ENCODE measurements at regions not wholly inside any gene's neighbourhood (a gene's known extent, or its start where the extent isn't known, plus 50 kb on each side); places are given as distances from the start of the nearest gene placed in this dataset.

DNA sequence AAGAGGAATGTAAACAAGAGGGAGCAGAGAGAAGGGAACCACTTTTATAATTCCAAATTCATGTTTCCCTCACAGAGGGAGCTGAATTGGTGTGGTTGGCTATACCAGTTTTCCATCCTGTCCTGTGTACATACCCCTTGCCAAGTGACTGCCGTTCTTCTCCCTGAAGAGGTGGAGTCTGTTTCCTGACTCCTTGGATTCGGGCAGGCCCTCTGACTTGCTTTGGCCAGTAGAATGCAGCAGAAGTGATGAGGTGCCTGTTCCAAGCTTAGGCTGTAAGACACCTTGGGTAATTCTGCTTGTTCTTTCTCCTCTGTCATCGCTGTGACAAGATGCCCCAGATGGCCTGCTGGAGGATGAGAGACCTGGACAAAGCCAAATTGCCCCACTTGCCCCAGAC is 124.7 kb downstream of the UCHL1 start:
- TF ChIP-seq EP300 (IDR thresholded peaks at IDR 0.05; ENCODE audit: borderline replicate concordance) (no peak), FOXM1 (IDR thresholded peaks at IDR 0.05; ENCODE audit: borderline replicate concordance, low read depth) (no peak), NFIC (IDR thresholded peaks at IDR 0.05) (no peak), TAF1 (IDR thresholded peaks at IDR 0.05; ENCODE audit: low read depth) (no peak), CEBPB (IDR thresholded peaks at IDR 0.05) (no peak), TCF12 (IDR thresholded peaks at IDR 0.05; ENCODE audit: low read depth) (no peak), YY1 (IDR thresholded peaks at IDR 0.05; ENCODE audit: low read depth) (no peak), TEAD4 (IDR thresholded peaks at IDR 0.05) (no peak), RAD21 (IDR thresholded peaks at IDR 0.05; ENCODE audit: low read depth) (no peak), EGR1 (IDR thresholded peaks at IDR 0.05) (no peak), CREB1 (IDR thresholded peaks at IDR 0.05; ENCODE audit: low read depth) (no peak)
- TF ChIP-seq, protein P1, sequence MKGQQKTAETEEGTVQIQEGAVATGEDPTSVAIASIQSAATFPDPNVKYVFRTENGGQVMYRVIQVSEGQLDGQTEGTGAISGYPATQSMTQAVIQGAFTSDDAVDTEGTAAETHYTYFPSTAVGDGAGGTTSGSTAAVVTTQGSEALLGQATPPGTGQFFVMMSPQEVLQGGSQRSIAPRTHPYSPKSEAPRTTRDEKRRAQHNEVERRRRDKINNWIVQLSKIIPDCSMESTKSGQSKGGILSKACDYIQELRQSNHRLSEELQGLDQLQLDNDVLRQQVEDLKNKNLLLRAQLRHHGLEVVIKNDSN (IDR thresholded peaks at IDR 0.05) = no peak
- TF ChIP-seq, protein P2, sequence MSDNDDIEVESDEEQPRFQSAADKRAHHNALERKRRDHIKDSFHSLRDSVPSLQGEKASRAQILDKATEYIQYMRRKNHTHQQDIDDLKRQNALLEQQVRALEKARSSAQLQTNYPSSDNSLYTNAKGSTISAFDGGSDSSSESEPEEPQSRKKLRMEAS (IDR thresholded peaks at IDR 0.05) = no peak
- TF ChIP-seq, protein P3, sequence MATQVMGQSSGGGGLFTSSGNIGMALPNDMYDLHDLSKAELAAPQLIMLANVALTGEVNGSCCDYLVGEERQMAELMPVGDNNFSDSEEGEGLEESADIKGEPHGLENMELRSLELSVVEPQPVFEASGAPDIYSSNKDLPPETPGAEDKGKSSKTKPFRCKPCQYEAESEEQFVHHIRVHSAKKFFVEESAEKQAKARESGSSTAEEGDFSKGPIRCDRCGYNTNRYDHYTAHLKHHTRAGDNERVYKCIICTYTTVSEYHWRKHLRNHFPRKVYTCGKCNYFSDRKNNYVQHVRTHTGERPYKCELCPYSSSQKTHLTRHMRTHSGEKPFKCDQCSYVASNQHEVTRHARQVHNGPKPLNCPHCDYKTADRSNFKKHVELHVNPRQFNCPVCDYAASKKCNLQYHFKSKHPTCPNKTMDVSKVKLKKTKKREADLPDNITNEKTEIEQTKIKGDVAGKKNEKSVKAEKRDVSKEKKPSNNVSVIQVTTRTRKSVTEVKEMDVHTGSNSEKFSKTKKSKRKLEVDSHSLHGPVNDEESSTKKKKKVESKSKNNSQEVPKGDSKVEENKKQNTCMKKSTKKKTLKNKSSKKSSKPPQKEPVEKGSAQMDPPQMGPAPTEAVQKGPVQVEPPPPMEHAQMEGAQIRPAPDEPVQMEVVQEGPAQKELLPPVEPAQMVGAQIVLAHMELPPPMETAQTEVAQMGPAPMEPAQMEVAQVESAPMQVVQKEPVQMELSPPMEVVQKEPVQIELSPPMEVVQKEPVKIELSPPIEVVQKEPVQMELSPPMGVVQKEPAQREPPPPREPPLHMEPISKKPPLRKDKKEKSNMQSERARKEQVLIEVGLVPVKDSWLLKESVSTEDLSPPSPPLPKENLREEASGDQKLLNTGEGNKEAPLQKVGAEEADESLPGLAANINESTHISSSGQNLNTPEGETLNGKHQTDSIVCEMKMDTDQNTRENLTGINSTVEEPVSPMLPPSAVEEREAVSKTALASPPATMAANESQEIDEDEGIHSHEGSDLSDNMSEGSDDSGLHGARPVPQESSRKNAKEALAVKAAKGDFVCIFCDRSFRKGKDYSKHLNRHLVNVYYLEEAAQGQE (IDR thresholded peaks at IDR 0.05; ENCODE audit: low read depth) = no peak
